B cell (primary cell): ENCODE measurements at regions not wholly inside any gene's neighbourhood (a gene's known extent, or its start where the extent isn't known, plus 50 kb on each side); places are given as distances from the start of the nearest gene placed in this dataset.

ENCODE experiments used
- CTCF ChIP-seq: fragments of 200-600 bp; IDR thresholded peaks from one replicate; pipeline ENCODE4 v1.8.0; 2022; ENCODE audit warnings: antibody characterized with exemption, mild to moderate bottlenecking
- EZH2 ChIP-seq: IDR thresholded peaks from 2 replicates; pipeline ENCODE4 v1.6.1; 2012; ENCODE audit warnings: borderline replicate concordance, low read depth, mild to moderate bottlenecking, moderate library complexity, low read length; ENCODE audit not compliant: insufficient read depth, poor library complexity, severe bottlenecking

GRCh38 chr10:28381466-28381865 lies 78.6 kb upstream of the MPP7 start:
- no peak for TF ChIP-seq CTCF
- TF ChIP-seq EZH2 = no peak
